Activated CD8-positive, alpha-beta memory T cell treated with anti-CD3 and anti-CD28 coated beads, Interleukin-2, amount 50 U/mL, for 48 hours (primary cell): ENCODE measurements at regions not wholly inside any gene's neighbourhood (a gene's known extent, or its start where the extent isn't known, plus 50 kb on each side); places are given as distances from the start of the nearest gene placed in this dataset.
A peak's percentile ranks its signal among the peaks of the same experiment; 100 is the strongest.
"Not testable (repeated sequence)": the region's sequence is repeated elsewhere in the genome, so short reads cannot be mapped to it uniquely, and the experiment has no call there.

Experiments used
- DNase-seq: peaks from one replicate; pipeline ENCODE4 v3.0.0-alpha.2; 2020

DNA sequence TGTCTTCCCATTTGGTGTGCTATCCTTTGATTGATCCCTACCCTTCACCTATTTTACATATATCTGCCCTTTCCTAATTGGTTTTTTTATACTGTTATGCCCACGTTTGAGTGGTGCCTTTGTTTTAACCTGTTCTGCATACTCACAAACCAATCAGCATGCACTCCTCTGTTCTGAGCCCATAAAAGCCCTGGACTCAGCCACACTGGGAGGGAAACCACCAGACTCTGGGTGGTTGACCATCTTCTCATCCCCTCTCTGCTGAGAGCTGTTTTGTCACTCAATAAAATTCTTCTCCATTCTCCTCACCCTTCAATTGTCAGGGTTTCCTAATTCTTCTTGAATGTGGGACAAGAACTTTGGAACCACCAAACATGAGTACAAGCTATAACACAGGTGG is 989.8 kb downstream of the ADGRL2 start:
- DNase-seq = no peak

DNA sequence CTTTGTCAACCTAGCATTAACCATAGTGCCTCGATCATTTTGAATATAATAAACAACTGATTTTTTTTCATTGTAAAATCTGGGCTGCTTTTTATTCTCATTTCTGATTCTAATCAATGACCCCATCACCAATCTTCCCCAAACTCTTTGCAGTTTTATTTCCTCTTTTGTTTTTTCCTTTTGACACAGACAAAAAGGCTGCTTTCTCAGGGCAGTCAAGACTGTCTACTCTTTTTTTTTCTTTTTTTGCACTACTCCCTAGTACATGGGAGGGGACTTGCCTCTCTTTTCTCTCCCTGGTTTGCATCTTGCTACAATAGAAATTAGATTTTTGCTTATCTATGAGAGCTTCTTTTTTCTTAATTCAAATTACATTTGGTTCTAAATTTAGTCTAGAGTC is 987.9 kb downstream of the ADGRL2 start:
- no peak for DNase-seq

DNA sequence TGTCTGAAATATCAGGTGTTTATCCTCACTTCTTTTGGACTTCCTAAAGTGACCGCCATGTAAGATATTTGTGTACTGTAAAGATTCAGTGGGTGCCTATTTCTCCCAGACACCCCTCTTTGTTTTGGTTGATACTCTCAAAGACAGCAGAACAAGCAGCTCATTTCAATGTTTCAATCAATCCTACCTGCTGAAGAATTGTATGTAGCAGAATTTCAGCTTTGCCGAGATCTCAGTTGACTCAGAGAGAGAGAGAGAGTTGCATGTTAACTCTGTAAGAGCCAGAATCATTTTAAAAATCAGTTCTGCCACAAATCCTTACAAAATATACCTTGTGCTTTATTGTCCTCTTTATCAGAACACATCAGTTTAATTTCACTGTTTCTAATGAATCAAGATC is 987.3 kb downstream of the ADGRL2 start:
- no peak for DNase-seq

DNA sequence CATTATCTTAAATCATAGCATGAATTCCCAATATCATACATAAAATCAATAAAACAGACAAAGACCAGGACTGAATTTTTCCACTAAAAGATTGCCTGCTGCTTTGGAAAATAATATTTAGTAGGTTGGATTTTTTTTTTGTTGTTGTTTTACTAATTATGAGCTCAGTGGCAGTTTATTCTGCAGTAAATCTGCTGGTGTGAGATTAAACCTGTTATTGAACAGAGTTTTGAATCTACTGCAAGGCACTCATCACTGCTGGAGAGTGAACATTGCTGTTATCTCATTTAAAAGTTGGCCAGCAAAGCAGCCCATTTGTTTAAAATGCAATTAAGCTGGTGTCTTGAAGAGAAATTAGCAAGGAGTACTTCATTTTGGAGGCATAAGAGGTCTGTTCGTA is 986.1 kb downstream of the ADGRL2 start:
- DNase-seq = no peak

DNA sequence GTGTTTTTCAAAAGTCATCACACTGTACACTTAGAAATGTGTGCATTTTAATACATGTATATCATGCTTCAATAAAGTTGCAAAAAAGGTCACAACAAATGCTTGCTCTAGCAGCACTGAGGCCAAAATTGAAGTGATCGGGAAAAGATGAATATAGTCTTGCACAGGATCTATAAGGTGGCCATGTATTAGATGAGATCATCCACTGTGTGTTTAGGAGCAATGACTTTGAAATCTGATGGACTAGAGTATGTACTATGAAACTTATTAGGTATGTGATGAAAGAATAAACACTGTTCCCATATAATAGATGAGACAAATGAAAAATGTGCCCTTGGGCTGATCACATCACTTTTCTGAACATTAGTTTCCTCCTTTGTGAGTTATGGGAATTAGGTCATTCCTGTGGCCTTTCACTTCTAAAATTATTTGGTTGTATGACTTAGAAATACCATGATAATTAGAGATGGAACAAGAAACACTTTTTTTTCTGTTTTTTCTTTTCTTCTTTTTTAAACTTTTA is 984.6 kb downstream of the ADGRL2 start:
- no peak for DNase-seq

DNA sequence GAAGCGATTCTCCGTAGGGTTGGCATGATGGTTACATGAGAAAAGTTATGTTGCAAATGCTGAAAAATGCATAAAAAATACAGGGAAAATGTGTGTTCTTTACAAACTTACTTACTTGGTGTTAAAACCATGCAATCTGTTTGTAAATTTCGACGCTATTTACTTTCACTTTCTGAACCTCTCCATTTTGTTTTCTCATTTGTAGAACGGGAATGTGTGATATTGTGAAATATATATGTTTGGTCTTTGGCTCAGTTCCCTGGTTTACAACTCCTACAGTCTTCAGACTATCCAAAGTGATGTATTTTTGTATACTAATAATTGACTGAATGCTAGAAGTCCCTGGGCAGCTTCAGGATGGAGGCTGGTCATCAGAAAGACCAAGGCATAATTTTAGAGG is 982.3 kb downstream of the ADGRL2 start:
- no peak for DNase-seq

DNA sequence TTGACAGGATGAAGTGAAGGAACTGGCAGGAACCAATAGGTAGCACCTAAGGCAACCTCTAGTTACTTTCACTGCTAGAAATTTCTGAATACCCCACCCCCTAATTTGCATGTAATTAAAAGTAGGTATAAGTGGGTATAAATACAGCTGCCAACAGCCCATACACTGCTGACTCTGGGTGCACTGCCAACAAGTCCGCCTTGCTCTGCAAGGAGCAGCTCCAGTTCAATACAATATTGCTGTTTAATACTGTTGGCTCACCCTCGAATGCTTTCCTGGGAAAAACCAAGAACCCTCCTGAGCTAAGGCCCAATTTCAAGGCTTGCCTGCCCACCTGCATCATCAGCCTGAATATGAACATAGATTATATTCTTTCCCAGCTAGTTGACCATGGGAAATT is 981.9 kb downstream of the ADGRL2 start:
- no peak for DNase-seq

DNA sequence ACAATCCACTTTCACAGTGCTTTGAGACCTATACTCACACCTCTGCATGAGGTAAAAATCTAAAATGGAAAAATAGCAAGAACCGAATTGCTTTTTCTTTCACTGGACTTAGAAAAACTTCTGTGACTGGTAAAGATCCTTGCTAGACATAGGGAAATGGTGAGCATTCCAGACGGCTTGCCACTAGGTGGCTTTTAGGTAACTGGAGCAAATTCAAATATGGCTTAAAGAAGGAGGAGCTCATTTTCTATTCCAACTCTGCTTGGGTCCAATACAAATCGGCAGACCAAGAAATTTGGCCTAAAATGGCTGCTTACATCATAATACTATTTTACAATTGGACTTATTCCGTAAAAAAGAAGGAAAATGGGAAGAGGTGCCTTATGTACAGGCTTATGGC is 977.9 kb downstream of the ADGRL2 start:
- no peak for DNase-seq

DNA sequence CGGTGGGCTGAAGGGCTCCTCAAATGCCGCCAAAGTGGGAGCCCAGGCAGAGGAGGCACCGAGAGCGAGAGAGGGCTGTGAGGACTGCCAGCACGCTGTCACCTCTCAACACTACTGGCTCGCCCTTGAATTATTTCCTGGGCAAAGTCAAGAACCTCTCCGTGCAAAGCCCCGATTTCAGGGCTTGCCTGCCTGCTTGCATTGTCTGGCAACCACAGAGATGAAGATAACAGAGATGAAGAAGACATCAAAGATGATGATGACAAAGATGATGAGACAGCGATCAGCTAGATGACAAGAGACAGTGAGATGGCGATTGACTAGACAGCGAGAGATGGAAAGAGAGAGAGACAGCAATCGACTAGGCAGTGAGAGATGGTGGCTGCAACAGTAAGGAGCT is 976.5 kb downstream of the ADGRL2 start:
- DNase-seq = no peak

DNA sequence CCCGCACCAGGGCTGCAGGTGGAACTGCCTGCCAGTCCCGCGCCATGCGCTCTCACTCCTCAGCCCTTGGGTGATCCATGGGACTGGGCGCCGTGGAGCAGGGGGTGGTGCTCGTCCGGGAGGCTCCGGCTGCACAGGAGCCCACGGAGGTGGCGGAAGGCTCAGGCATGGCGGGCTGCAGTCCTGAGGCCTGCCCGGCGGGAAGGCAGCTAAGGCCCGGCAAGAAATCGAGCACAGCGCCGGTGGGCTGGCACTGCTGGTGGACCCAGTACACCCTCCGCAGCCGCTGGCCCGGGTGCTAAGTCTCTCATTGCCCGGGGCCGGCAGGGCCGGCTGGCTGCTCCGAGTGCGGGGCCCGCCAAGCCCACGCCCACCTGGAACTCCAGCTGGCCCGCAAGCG is 976.0 kb downstream of the ADGRL2 start:
- not testable (repeated sequence) for DNase-seq

DNA sequence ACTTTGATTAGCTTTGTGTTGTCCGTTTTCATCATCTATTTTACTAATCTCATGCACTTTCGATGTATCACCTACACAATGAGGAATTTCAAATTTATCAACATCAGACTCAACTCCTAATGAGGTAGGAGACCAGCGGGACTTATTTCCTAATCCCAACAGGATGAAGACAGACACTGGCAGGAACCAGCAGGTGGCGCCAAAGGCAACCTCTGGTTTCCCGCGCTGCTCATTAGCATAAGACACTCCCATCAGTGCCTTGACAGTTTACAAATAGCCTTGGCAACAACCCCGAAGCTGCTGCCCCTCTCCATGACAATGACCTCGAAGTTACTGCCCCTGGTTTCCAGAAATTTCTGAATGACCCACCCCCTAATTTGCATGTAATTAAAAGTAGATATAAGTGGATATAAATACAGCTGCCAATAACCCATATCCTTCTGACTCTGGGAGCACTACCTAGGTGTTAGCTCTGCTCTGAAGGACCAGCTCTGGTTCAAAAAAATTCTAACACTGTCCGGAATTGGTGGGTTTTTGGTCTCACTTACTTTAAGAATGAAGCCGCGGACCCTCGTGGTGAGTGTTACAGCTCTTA is 974.8 kb downstream of the ADGRL2 start:
- peak; percentile 78 for DNase-seq

DNA sequence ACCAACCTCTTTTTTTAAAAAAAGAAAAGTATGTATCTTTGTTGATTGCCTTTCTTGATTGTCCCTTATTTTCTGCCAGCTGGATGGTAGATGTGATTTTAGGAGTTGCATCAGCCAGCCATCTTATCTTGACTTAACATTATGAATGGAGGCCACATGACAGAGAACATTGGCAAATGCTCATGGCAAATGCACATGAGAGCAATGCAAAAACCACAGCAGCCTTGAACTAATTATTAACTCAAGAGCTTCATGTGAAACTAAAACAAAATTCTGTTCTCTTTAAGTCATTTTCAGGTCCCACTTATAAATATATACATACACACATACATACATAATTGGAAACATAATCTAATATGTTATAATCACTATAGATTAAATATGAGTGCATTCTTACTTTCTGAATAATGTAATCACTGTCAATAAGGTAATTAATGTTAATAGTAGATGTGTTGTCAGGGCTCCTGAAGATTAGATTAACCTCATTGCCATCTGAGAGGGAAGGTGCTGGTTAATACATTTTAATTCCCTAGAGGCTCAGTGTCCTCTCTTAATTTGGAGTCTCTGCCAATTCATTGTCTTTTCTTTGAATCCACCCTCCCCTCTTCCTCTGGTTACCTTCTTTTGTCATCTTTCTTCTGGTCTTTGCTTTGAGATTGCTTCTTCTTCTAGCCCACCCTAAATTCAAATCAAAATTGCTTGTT is 962.2 kb downstream of the ADGRL2 start:
- no peak for DNase-seq

DNA sequence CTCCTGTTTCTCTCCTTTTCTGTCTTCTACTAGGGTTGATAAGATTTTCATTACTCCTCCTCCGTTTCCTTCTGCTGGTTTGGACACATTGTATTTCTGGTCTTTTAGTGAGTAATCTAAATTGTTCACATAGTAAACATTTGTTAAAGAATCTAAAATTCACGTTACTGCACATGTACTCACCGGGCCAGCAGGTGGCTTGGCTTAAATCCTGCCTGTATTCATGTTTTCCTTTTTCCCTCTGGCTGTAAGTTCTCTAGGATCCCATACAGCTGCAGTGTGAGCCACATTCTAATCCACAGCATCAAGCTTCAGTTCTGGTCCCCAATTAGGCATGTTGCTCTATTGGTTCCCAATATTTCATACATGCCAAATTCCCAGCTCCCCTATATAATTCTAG is 958.3 kb downstream of the ADGRL2 start:
- DNase-seq = no peak

DNA sequence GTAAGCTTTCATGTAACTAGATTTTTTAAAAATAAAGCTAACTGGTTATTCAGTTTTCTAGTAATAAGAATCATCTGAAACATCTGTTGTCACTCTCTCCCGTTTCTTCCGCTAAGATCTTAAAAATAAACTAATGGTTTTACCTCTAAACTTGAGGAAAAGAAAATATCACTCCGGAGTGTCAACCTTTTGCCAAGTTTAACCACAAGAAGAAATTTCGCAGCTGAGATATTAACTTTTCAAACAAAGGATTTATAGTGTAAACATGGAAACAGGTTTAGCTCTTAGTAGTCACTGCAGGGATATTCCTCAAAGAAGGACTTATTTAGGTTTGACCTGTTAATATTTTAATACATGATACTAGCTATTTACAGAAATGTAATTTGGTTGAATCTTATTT is 954.9 kb downstream of the ADGRL2 start:
- DNase-seq = no peak

DNA sequence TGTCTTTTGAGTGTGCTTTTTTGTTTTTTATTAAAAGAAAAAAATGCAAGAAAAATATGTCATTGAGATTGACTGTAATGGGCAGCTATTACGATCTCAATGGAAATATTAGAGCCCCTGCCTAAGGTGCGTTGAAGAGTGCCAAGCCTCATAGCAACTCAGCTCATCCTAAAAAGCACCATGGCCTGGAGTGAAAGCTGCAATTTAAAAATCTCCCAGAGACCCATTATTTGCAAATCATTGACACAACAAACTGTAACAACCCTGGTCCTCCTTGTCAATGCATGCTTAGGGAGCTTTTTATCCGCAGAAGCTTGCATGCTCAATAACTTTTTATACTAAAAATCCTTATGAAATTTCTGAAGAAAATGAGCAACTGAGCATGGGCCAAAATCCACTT is 954.5 kb downstream of the ADGRL2 start:
- DNase-seq = no peak

DNA sequence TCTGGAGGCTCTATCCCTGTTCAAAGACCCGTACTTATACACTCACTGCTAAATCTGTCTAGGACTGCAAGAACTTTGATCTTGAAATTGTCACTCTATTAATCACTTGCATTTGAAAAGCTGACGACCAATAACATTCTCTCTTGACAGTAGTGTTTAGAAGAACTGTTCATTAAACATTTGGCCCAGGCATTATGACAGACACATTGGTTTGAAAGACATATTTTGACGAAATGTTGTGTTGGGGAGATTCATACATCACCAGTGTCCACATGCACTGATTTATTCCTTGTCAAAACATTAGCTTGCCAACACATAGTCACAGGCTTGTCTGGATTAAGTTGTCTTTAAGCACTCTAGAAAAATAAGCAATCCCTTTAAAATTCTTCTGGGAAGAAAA is 951.3 kb downstream of the ADGRL2 start:
- no peak for DNase-seq

DNA sequence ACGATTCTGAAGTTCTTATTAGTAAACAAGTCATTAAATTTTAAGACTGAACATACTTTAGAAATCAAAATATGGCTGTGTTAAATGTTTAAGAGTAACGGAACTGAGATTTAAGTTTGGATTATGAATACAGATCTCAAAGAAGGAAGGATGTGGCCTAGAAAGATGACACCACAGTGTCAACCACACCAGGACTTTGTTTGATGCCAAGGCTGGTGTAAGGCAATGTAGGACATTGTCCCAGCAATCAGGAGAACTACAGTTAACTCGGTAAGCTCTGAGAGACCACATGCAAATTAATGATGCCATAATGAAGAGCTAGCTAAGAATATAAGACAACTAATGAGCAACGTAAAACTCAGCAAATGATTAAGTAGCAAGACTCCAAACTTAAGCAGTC is 932.9 kb downstream of the ADGRL2 start:
- DNase-seq = no peak

DNA sequence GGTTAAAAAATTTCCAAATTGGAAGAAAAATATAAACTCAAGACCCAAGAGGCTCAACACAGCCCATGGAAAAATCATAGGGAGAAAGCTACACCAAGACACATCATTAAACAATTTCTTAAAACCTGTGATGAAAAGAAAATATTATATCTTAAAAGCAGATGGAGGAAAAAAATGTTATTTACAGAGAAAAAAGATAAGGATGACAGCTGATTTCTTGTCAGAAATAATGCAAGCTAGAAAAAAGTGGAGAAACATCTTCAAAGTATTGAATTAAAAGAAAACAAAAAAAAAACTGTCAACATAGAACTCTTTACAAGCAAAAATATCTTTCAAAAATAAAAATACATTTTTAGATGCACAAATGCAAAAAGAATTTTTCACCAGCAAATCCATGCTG is 930.5 kb downstream of the ADGRL2 start:
- DNase-seq = no peak

DNA sequence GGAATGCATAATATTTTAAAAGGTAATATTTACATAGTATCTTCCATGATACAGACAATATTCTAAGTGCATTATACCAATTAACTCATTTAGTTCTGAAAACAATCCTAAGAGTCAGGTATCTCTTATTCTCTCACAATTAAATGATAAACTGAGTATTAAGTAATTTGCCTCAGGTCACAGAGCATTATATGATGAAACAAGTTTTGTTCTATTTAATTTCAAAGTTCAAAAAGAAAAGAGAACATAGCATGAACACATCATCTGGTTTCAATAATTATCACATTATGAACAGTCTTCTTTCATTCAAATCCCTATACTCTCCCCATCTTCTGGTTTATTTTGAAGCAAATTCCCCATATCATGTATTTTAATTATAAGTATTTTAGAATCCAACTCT is 927.5 kb downstream of the ADGRL2 start:
- DNase-seq = no peak

DNA sequence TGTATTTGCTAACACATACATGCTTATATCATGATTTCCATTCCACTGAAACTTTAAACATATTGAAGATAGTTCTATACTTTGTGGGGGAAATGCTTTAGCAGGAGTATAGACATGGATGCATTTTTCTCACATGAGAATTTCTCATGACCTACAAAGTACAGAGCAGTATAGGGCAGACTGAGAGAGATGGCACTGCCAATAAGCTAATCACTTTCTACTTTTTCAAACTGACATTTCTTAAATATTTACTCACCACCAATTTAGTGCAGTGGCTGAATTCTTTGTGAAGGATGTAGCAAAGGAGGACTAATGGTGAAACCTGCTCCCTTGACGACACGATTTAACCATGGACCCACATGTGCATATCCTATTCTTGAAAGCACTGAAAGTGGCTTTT is 923.5 kb downstream of the ADGRL2 start:
- no peak for DNase-seq

DNA sequence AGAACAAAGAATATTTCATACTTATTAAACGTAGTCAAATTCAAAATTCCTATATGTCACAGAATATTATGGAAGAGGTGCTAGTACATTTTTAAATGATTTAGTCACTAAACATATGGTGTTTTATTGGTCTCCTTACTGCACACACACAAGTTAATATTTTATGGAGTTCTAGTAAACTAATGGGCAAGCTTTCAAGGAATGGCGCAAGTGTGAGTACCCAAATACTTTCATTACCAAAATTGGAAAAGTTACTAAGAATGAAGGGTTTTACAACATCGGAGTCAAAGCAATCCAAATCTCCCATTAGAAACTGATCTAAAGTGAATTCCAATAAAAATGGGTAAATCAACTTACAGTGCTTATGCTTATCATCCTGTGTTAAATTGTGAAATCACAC is 921.9 kb downstream of the ADGRL2 start:
- DNase-seq = no peak

DNA sequence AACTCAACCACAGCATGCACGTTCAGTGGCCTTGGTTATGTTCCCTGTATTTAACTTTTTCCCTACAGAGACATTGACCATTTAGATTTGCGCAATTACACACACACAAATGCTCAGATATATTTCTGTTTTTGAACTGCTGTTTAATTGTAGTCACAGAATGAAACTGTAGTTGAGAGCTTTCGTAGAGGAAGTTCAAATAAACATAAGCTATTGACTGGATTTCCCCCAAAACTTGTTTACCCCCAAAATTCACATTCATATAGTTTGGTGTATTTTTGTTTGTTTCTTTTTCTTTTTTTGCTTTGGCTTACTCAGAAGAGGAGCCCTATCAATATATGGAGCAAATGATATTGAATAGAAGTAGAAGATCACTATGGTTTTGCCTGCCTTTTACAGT is 921.0 kb downstream of the ADGRL2 start:
- no peak for DNase-seq

DNA sequence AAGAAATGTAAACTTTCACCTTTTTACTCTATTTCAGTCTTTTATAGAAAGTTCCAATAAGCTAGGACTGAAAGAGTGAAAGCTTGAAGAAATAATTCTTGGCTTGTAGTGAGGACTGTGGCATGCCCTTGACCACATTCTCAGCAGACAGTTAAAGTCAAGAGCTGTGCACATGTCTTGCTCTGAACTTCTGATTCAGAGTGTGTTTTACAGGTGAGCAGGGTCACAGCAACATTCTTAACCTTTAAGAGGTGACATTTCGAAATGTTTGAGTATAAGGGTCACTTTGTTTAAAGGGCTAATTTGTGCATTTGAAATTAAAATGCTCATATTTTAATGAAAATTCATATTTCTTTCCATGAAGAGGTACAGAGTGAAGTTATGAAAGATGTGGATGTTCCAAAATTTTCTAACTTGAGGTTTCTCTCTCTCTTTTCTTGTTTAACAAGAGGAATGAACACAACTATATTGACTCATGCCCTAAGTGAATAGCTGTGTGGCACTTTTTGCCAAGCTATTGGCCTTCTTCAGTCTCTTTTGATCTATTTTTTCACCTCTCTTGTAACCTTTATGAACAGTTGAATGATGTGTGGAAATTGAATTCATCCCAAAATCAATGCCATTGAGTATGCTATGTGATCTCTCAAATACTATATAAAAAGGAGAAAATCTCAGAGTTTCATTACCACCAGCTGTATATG is 918.1 kb downstream of the ADGRL2 start:
- DNase-seq = no peak

DNA sequence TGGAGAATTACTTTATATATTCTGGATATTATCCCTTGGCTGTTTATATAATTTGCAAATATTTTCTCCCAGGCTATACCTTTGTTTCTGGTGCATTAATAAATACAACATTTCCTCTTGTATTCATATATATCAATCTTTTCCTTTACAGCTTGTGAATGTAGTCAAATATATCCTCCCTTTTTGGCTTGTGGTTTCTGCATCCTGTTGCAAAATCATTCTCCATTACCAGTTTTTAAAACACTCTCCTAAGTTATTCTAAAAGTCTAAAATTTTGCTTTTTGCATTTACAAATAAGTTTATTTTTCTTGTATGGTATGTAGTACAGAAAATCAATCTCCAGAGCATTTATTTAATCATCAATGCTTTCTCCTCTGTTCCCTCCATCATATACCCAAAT is 909.4 kb downstream of the ADGRL2 start:
- no peak for DNase-seq
